Upper lobe of right lung (tissue), 1 donor: ENCODE measurements at regions not wholly inside any gene's neighbourhood (a gene's known extent, or its start where the extent isn't known, plus 50 kb on each side); places are given as distances from the start of the nearest gene placed in this dataset.

Source experiments
- ATAC-seq: fragments of 200-7000 bp; cut with Tn5 transposase; one replicate; pipeline ENCODE4 v1.9.1; 2020; ENCODE audit warnings: mild to moderate bottlenecking, moderate library complexity
- DNase-seq: peaks from one replicate; pipeline ENCODE4 v3.0.0-alpha.2; 2020
- H3K27ac ChIP-seq: fragments of 200-600 bp; one replicate; pipeline ENCODE4 v1.8.0; 2022
- H3K27me3 ChIP-seq: fragments of 200-600 bp; one replicate; pipeline ENCODE4 v1.8.0; 2022; ENCODE audit warnings: mild to moderate bottlenecking
- H3K36me3 ChIP-seq: fragments of 200-600 bp; one replicate; pipeline ENCODE4 v1.8.0; 2022
- H3K4me1 ChIP-seq: fragments of 200-600 bp; one replicate; pipeline ENCODE4 v1.8.0; 2022
- H3K4me3 ChIP-seq: fragments of 200-600 bp; one replicate; pipeline ENCODE4 v1.8.0; 2022; ENCODE audit warnings: mild to moderate bottlenecking
- H3K9me3 ChIP-seq: fragments of 200-600 bp; one replicate; pipeline ENCODE4 v1.8.0; 2022
- CTCF ChIP-seq: fragments of 200-600 bp; IDR thresholded peaks from one replicate; pipeline ENCODE4 v1.8.0; 2022; ENCODE audit warnings: antibody characterized with exemption
- intact Hi-C: fragments of 100-400 bp; cut with DNase I; formaldehyde crosslinking; loops from one replicate; pipeline ENCODE4 v1.11.0; 2022
- donor health status: DM: no; HTN: yes; CAD: no; lungs with severe emphysema.

- no peaks in the 10 kb centered on the region for H3K36me3 ChIP-seq
- TF ChIP-seq CTCF: no peak
Measured at GRCh38 chr10:78787125-78787524, 281.6 kb upstream of the ZMIZ1 start.

GRCh38 chr10:78794736-78795455, 273.9 kb upstream of the ZMIZ1 start:
- intact Hi-C loops: no loop called here
- H3K36me3 ChIP-seq: no peaks in the 10 kb centered on the region
- H3K27ac ChIP-seq: no peak overlapping the region
- H3K27me3 ChIP-seq: no peaks in the 10 kb centered on the region
- no peak for DNase-seq
- no peaks in the 10 kb centered on the region for H3K4me1 ChIP-seq
- no peak for ATAC-seq
- H3K4me3 ChIP-seq: no peak overlapping the region
- H3K9me3 ChIP-seq: no peaks in the 10 kb centered on the region
- TF ChIP-seq CTCF: no peak

More at GRCh38 chr10:78787125-78787524, 281.6 kb upstream of the ZMIZ1 start:
- DNase-seq: no peak
- no peak for ATAC-seq
- H3K27ac ChIP-seq: no peak overlapping the region
- no peaks in the 10 kb centered on the region for H3K27me3 ChIP-seq
- no peak overlapping the region for H3K4me3 ChIP-seq
- intact Hi-C loops: no loop called here
- H3K4me1 ChIP-seq: no peaks in the 10 kb centered on the region
- H3K9me3 ChIP-seq: no peaks in the 10 kb centered on the region

- Histone ChIP-seq H3K9me3 (no peaks in the 10 kb centered on the region), H3K27ac (no peak overlapping the region), H3K4me3 (no peak overlapping the region), H3K36me3 (no peaks in the 10 kb centered on the region), H3K4me1 (peaks cover 22% of the 10 kb centered on the region), H3K27me3 (no peaks in the 10 kb centered on the region)
- intact Hi-C loops: no loop called here
- DNase-seq: no peak
- ATAC-seq: no peak
- no peak for TF ChIP-seq CTCF
Measured at GRCh38 chr10:78798976-78799730, 269.6 kb upstream of the ZMIZ1 start.

GRCh38 chr10:78800006-78800405, 268.8 kb upstream of the ZMIZ1 start:
- ATAC-seq: no peak
- intact Hi-C loops: no loop called here
- Histone ChIP-seq H3K4me1 (peaks cover 31% of the 10 kb centered on the region), H3K4me3 (no peak overlapping the region), H3K27me3 (no peaks in the 10 kb centered on the region), H3K36me3 (no peaks in the 10 kb centered on the region), H3K9me3 (no peaks in the 10 kb centered on the region), H3K27ac (no peak overlapping the region)
- no peak for TF ChIP-seq CTCF
- no peak for DNase-seq

GRCh38 chr10:78800535-78801320, 268.0 kb upstream of the ZMIZ1 start:
- Histone ChIP-seq H3K4me3 (no peak overlapping the region), H3K27me3 (no peaks in the 10 kb centered on the region), H3K4me1 (peaks cover 34% of the 10 kb centered on the region), H3K36me3 (no peaks in the 10 kb centered on the region), H3K9me3 (no peaks in the 10 kb centered on the region), H3K27ac (no peak overlapping the region)
- no peak for TF ChIP-seq CTCF
- no peak for ATAC-seq
- intact Hi-C loops: no loop called here
- no peak for DNase-seq
